NOMO-1 treated with dmso at 0.1 percent for 144 hours (cell line): ENCODE measurements at regions not wholly inside any gene's neighbourhood (a gene's known extent, or its start where the extent isn't known, plus 50 kb on each side); places are given as distances from the start of the nearest gene placed in this dataset.

Source experiments
- DNase-seq: peaks from one replicate; lab custom pipeline; 2025; ENCODE audit not compliant: unreplicated experiment; lab: John Stamatoyannopoulos, UW

DNA sequence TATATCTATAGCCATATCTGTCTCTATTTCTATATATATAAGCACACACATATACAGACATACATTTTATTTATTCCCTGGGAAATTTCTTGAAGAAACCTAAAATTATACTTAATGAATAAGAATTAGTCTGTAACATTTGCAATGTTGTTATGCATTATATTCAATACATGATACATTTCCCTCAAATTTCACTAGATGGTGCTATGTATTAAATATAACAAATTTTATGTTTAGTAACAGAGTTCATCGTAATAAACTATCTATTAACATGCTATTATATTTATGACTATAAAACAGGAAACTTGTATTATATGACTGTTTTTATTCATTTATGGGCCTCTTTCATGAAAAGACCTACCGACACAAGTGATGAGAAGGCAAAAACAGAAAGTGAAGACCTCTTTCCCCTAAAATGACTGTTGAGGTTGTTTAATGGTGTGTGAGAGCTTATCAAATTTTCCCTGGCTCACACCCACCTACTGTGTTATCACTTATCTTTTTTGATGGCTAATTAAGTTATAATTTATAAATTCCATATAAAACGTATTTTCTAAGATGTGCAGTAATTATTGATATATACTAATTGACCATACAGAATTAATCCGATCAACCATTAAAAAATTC, 881.9 kb downstream of the SLITRK6 start:
- DNase-seq = no peak

DNA sequence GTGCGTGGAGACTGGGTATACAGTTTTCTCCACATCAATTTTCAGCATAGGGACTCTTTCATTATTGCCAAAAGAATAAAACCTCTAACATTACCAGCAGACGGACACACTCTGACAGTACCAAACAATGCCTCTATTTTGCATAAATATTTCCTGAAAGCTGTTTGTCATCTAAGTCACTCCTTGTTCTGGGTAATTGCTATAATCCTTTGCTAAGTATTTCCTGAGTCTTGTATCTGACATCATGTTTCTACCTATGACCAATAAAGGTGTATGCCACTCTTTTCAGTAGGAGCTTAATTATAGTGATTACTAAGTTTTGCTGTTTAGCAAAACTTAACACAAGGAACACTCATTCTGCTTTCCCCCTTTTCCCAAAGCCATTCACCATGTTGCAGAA, 886.5 kb downstream of the SLITRK6 start:
- DNase-seq = no peak

DNA sequence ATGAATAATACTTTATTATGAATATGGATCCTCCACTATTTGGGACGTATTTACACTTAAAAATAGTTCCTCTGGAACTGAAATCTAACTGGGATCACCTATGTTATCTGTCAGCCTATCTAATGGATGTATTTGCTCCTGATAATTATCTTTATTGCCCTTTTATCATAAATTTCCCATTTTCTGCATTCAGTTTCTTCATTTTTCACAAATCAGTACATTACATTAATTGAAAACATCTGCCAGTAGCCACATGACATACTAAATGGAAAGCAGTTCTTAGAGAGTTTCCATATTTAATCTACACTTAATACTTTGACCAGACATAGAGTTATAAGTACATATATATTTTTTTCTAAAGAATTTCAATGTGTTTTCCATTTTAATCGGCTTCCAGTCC, 888.8 kb downstream of the SLITRK6 start:
- DNase-seq = no peak

- DNase-seq = no peak
Observed at GRCh38 chr13:84903391-84903790, 895.8 kb downstream of the SLITRK6 start.

GRCh38 chr13:84902243-84902642, 897.0 kb downstream of the SLITRK6 start:
- DNase-seq = no peak

- DNase-seq = no peak
Observed at GRCh38 chr13:84896128-84896527, 903.1 kb downstream of the SLITRK6 start.

- no peak for DNase-seq
Observed at GRCh38 chr13:84894749-84895148, 904.5 kb downstream of the SLITRK6 start.

GRCh38 chr13:84885868-84886267, 913.4 kb downstream of the SLITRK6 start:
- no peak for DNase-seq

DNA sequence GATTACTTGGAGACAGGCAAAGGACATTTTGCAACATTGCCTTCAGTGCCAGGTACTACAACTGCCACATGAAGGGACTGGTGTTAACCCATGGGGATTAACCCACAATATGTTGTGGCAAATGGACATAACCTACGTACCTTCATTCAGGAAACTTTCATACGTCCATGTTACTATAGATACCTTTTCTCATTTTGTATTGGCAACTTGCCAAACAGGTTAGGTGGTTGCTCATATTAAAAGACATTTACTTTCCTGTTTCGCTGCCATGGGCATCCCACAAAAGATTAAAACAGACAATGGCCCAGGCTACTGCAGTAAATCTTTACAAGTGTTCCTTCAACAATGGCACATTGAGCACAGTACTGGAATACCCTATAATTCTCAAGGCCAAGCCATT, 925.3 kb downstream of the SLITRK6 start:
- no peak for DNase-seq

DNA sequence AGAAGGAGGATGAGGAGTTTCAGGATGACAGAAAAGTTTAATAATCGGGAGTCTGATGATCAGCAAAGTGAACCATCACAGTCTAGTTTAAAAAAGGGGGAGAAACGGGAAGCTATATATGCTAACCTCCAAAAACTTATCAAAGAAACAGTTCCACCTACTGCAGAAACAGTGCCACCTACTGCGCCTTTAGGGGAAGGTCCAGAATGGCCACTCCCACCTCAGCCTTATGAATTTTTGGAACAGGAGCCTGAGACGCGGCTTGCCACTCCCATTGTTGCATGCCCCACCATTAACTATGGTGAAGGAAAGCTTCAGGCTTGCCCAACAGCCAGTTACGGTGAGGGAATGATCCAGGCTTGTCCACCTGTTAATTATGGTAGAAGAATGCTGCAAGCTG, 929.0 kb downstream of the SLITRK6 start:
- no peak for DNase-seq

GRCh38 chr13:84867246-84867645, 932.0 kb downstream of the SLITRK6 start:
- DNase-seq = no peak

DNA sequence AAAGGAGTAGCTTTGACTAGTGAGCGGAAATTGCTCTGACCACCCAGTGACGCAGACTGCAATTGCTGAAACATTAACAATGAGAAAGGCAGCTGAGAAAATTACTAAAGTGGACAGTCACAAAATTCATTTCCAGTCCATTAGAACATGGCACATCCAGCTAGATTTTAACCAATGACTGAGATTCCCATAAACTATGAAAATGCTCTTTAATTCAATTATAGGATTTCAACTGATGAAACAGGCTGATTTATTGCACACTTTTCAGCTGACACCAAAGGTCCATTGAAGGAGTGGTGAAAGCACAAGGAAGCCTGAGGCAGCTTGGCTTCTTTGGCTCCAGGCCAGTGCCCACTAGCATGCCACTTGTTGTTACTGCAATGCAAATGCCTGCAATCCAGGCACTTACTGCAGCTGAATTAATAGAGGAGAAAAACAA, 933.4 kb downstream of the SLITRK6 start:
- DNase-seq = no peak

- DNase-seq = no peak
Observed at GRCh38 chr13:84864341-84864740, 934.9 kb downstream of the SLITRK6 start.

DNA sequence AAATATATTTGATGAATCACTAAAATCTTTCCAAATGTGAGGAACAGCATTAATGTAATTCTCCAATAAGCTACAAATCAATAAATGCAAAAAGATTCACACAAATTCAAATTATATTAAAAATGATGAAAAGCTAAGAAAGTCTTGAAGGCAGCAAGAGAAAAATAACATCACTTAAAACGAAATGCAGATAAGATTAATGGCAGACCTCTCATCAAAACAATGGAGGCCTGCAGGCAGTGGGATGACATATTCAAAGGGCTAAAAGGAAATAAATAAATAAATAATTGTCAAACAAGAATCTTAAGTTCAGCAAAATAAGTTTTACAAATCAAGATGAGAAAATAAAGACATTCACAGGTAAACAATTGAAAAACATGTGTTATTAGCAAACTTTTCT, 952.1 kb downstream of the SLITRK6 start:
- no peak for DNase-seq

GRCh38 chr13:84845907-84846619, 953.2 kb downstream of the SLITRK6 start:
- no peak for DNase-seq

- DNase-seq = no peak
Observed at GRCh38 chr13:84844473-84844872, 954.7 kb downstream of the SLITRK6 start.

GRCh38 chr13:84843368-84843767, 955.9 kb downstream of the SLITRK6 start:
- no peak for DNase-seq

GRCh38 chr13:84834201-84834600, 951.9 kb upstream of the SLITRK1 start:
- no peak for DNase-seq

DNA sequence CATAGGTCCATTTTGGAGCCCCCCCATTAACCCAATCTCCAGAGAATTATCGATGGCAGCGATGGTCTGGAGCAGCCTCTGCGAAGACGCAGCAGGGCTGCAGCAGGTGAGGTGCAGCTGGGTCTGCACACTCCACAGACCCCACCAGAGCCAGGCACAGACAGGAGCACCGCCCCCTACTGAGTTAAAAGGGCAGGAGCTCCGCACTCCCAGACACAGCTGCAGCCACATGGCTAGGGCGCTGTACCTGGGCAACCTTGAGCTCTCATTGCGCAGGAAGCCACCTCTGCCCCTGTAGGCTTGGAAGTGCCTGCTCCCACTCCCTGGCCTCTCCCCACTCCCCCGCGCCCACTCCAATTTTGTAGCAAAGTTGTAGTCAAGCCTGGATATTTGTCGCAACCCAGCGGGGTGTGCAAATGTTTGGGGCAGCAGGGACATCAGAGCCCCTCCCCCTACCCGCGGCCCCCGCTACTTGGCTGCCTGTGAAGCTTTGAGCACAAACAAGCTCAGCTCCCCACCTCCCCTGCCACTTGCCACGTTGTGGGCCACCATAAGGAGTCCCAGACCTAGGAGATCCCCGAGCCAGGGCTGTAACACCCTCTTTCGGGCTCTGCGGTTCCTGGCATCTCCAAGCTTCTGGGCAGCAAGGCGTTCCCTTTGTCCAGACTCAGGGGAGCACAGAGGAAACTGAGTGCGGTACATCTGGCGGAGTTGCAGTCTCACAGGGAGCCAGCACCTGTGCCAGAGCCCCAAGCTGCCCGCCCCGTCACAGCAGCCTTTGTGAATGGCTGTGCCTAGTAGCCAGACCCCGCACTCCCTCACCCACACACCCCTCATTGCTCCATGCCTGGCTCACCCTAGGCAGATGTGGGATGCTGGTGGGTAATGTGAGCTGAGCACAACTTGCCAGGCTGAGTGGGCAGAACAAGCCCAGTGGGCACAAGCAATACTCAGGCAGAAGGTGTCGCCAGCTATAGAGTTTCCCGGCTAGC, 949.7 kb upstream of the SLITRK1 start:
- no peak for DNase-seq

DNA sequence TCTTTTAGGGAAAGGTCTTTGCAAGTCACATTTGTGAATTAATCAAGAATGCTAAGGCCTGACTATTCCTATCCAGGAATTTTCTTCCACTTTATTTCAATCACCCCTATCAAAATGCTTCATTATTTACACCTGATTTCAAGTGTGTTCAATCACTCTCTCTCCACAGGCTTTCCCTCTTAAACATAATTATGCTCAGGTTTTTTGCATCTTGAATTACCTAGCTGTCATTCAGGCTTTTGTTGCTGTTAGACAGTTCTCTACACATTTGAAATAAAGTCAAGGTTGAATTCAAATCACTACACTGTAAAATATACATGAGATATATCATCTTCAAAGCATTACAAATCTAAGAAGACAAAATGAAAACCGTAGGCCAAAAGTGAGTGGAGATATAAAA, 941.3 kb upstream of the SLITRK1 start:
- no peak for DNase-seq

GRCh38 chr13:84821261-84821660, 939.0 kb upstream of the SLITRK1 start:
- DNase-seq = no peak
